HG03442 (cell line): ENCODE measurements at regions not wholly inside any gene's neighbourhood (a gene's known extent, or its start where the extent isn't known, plus 50 kb on each side); places are given as distances from the start of the nearest gene placed in this dataset.

ENCODE experiments used
- ATAC-seq: cut with Tn5 transposase; IDR thresholded peaks from one replicate; pipeline ENCODE4 v1.9.1; 2021; ENCODE audit warnings: mild to moderate bottlenecking, moderate library complexity; ENCODE audit not compliant: unreplicated experiment

DNA sequence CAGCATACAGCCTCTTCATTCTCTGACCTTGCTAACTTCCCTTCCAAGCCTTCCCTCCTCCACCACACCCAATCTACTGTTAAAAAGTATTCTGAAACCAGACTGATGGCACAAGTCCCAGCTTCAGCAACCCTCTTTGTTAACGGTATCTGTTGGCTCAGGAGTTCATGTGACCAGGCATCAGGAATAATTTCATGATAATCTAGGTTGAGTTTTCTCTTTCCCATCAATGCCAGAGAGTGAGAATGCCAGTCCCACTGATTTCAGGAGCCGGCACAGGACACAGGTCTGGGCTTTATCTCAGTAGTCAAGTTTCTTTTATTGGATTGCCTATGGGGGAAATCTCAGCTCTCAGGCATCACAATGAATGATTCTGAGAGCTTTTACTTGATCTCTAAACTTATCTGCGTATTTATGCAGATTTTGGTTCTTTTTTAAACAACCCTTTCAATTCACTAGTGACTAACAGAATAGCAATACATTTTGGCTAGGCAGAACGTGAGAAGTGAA, 231.0 kb upstream of the LYZL1 start:
- ATAC-seq, result no peak

DNA sequence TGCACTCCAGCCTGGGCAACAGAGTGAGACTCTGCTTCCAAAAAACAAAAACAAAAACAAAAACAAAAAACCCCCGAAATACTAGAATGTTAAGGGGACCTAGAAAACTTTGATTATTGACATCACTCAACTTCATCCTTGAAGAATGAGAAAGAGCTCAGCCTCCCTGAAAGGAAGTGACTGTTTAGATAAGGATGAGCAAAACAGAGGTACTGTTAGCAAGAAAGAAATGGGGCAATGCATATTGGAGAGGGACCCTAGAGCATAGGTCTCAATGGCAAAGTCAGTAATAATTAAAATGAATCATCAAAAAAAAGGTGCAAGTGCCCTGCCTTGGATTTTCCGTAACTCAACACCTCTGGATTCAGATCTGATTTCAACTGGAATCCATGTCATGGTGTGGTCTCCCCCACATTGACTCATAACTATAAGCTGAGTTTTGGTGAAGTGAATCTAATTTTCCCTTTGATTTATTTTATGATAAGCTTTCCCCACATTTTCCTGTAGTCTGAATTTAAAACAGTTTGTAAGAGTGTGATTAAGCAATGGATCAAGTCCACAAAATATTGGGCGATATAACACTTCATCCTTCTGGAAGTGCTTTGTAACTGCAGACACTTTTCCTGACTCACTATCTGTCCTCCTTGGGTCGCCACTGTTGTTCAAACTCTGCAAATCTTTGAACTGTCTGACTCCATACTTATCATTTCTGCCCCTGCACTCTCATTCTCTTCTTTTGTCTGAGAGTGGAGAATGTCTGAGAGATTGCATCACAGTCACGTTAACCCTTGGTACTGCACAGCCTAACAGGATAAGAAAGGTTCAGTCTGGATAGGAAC, 224.8 kb upstream of the LYZL1 start:
- no peak for ATAC-seq

DNA sequence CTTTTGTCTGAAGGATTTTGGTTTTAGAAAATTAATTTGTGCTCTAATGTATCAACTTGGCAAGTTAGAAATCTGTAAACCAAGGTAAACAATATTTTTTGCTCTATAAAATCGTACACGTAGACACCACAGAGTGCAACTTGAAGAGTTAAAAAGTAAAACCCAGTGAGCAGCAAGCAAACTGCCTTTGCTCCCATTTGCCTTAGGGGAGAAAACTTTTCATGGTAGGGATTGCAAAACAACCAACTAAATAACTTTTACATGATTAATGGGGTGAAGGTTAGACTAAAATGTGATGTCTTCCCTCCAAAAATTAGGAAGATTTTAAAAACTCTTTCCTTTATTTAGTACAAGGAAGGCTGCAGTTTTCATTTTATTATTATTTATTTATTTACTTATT, 224.2 kb upstream of the LYZL1 start:
- no peak for ATAC-seq

DNA sequence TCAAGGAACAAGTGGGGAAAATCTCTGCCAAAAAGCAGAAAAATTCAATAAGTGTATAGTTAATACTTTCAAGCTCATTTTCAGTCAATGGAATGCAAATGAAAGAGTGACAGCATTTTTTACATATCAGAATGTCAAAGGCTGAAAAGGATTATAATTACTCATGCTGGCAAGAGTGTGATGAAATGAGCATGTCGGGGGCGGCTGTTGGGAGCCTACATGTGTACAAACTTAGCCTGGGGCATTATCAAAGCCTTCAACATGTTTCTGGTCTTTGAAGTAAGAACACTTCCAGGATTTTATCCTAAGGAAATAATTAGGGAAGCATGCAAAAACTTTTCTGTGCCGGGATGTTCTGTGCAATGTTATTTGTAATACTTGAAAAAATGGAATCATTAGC, 221.7 kb upstream of the LYZL1 start:
- ATAC-seq, result no peak

DNA sequence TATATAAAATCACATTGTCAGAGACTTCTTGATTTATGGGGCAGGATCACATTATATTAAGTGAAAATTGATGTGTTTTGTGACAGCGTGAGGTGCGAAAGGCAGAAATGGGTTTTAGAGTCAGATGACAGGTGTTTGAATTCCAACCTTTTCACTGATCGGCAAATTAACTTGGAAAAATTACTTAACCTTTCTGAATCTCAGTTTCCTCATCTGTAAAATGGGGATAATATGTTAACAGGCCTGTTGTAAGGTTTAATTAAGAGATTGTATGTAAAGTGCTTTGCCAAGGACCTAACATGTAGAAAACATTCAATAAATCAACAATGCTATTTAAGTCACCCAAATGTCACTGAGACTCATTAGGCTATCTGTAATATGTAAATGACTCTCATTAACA, 221.2 kb upstream of the LYZL1 start:
- no peak for ATAC-seq

DNA sequence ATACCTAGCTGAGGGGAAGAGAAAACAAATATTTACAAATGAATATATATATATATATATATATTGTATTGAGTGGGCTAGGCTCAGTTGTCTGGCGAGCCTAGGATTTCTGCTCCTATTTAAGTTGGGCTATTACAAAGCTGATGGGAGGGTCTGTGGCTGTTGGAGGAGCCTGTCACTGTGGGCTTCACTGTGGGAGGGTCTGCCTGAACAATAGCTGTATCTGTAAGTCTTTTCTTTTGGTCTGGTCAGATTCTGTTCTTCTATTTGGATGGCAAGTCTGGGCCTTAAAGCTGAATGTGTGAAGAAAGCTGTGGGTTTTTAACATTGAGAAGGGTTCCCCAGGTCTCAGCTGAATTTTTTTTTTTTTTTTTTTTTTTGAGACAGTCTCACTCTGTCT, 220.6 kb upstream of the LYZL1 start:
- ATAC-seq, result no peak

DNA sequence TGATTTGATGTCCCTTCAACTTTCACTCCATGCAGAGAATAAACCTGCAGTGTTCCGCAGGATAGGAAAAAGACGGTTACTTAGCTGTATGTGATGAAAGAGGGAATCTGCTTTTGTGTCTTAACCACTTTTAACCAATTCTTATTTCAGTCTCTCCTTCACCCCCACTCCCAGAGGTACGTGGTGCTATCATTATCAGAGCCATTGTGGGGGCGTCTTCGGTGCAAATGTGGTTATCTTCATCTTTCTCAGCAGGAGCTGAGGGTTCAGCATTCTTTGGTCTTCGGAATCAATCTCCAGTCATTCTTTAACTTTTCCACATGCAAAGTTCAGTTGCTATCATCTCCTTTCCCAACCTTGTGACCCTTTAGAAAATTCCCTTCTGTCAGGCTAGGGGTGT, 219.9 kb upstream of the LYZL1 start:
- ATAC-seq, result no peak

DNA sequence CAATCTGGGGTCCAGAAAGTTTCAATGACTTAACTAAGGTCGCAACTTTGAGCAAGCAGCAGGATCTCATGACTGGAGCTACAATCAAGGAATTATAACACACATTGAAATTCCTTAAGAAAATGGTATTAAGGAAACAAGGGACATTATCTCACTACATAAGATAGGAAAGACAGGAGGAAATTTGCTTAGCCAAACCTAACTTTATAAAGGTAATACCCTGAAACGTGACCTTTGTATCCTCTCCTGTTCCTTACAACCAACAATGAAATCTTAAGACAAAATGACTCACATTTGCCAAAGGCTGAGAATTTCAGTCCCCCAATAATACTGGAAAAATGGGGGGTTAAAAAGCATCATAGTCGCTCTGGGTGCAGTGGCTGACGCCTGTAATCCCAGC, 218.9 kb upstream of the LYZL1 start:
- no peak for ATAC-seq

DNA sequence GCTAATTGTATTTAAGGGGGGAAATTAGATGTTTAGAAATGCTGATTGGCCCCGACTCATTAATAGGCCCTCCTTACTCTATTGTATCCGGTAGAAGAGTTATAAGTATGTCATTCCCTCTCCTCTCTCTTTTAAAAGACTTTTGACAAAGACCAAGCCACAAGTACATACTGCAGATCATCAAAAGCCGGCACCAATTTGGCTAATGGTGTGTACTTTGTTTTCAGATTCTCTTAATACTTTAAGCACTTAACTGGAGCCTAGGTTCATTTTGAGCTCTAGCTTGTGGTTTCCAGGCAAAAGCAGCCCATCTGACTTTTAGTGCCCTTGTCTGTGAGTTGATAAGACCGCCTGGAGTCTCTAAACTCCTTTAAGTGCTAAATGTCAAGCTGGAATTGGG, 210.0 kb upstream of the LYZL1 start:
- ATAC-seq, result no peak

DNA sequence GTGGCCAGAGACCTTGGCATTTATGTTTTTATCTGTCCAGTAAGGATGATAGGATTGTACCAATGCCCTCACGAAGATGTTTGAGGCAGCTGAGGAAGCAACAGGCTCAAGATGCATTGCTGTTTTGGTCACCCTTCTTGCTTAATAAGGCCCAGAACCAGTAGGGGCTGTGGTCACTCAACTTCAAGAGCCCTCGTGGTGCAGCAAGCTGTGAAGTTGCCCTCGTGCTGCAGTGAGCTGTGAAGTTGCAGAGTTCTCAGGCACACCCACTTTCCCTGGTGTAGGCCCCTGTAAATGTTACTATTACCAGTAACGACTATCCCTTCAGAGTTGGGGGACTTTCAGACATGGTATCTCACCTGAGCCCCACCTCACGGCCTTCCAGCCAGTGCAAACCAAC, 207.6 kb upstream of the LYZL1 start:
- ATAC-seq, result no peak

DNA sequence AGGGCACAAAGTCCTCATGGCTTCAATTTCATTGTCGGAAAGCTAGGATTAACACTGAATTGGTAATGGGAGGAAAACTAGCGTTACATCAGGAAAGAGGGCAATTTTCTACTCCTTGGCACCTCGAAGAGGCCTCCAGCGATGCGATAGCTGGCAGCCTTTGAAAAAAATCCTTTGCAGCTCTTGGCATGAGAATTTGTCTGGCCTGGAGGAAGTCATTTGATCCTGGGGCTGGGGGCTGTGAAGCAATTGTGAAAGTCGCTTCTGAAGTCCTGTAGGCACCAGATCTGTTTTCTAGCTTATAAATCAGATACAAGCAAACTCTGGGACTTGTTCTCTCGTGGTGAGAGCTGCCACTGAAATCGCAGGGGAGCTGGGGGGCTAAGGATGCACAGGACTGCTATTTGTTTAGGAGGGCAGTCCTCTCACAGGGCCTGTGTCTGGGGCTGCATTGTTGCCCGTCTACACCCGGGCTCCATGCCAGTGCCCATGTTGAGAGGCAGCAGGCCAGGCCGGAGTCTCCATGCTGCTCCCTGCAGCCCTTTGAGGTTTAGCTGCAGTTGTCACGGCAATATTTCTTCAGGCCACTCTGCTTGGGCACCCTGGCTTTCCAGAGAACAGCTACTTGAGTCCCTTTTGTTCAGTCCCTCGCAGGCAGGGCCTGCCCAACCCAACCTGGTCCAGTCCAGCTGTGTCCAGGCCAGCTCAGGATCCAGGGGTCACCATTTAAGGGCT, 206.8 kb upstream of the LYZL1 start:
- ATAC-seq, result no peak

DNA sequence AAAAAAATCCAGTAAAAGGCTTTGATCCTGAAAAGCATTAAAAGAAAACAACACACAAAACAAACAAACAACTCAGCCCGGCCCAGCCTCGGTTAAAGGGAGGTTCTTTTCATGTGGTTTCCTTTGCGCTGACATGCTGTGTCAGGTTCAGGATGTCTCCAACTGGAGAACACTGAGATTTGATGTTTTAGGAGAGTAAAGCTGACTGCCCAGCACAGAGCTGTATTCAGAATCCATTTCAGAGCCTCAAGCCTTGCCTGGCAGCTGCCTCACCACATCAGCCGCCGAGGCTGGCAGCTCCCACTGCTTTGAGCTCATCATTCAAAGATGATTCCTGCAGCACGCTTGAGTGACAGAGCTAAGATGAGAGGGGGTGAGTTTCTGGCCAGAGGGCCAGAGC, 205.8 kb upstream of the LYZL1 start:
- ATAC-seq, result no peak

DNA sequence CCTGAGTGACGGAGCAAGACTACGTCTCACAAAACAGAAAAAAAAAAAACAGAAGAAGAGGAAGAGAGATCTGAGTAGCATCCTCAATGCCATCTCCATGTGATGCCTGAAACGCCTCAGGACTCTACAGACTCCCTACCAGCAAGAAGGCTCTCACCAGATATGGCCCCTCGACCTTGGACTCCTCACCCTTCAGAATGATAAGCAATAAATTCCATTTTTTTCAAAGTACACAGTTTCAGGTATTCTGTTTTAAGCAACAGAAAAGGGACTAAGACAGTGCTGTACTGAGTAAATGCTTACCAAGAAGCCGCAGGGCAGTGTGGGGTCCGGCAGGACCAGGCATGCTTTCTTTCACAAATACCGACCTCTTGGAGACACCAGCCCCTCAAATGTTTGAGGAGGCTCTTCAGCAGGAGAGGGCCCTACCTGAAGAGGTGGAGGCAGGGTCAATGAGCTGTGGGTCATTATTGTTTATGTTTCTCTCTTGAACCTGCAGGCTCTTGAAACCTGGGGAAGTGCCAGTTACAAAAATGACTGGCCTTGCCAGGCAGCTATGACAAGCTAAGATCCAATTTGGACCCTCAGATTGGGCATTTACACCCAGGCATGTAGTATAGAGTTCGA, 204.1 kb upstream of the LYZL1 start:
- no peak for ATAC-seq

DNA sequence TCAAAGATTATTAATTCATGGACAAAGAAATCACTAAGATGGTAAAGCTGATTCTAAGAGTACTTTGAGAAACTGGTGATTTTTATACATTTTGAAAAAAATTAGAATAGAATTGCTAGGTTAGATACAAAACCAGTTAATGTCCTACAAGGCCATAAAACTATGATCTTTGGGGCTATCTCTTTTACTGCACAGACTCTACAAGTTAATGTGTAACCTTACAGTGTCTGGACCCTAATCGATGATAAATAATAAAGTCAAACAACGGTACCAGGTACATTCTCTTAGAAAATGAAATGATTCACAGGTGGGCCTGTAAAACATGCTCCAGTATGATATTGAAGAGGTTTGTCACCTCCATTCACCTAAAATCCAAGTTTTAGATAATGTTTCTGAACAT, 199.8 kb upstream of the LYZL1 start:
- ATAC-seq, result no peak

DNA sequence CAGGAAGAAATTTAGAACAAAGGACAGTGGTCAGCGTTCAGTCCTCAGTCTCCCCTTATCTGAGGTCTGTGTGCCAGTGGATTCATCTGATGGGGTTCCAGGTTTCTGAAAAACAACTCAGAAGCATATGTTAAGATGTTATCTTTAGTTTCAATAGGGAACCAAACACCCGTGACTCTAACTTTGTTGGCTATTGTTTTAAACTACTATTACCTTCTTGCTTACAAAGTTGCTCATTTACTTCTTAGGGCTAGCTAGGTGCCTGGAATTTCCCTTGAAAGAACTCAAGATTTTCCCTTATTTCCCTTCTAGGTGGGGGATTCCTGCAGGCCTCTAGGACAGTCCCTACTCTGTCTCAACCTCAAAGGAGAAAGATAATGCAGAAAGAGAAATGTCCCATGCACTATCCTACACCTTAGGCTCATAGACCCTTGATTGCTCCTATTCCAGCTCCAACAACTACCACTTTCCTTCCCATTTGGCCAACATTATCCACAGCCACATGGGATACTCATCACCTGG, 192.5 kb upstream of the LYZL1 start:
- ATAC-seq, result no peak

DNA sequence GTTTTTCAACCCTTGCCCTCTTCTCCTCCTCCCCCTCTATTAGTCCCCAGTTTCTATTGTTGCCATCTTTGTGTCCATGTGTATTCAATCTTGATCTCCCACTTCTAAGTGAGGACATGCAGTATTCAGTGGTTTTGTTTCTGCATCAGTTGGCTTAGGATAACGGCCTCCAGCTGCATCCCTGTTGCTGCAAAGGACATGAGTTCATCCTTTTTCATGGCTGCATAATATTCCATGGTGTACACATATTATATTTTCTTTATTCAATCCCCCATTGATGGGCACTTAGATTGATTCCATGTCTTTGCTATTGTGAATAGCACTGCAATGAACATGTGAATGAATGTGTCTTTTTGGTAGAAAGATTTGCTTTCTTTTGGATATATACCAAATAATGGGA, 190.4 kb upstream of the LYZL1 start:
- ATAC-seq, result no peak

DNA sequence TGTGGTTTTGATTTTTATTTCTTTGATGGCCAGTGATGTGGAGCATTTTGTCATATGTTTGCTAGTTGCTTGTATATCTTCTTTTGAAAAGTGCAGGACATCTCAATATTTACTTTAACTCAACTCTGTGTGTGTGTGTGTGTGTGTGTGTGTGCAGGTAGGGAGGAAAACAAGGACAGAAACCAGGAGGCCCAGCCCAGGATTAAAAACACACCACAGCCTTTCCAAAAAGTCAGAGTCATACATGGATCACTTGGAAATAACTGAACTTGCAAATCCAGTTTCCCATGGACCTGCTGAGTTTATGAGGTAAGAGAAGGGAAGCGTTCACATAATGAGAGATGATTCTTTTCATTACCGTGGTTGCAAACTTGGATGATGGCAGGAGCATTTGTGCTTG, 189.9 kb upstream of the LYZL1 start:
- ATAC-seq, result no peak

DNA sequence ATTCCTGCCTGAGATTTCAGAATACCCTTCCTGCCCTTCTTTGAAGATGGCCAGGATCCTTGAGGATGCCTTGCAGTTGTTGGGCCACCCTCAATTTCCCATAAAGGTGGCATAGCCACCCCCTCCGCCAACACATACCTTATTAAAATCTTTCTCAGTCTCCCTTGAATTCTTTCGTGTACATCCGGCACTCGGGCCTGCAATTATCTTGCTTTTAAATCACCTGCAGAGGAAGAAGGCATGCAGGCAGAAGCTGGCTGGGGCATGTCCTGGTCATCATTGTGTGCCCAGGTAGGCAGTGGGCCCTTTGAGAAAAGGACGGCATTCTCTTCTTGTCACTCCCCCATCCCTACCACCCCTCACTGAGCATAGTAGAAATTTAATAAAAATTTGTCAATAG, 189.5 kb upstream of the LYZL1 start:
- no peak for ATAC-seq

DNA sequence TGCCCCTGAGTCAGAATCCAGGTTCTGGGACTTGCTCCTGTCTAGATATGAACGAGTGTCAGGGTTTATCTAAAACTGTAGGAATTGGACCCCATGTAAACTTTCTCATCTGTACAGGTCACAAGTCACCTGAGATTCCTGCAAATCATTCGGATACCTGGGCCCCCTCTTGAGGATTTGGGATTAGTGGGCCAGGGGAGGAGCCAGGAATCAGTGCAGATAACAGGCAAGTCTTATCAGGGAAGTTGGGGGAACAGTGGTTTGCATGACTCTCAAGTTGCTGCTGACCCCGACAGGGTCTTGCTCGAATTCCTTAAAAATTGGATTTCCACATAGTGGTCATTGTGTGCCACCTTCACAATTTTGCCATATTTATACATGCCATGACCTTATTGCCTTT, 188.4 kb upstream of the LYZL1 start:
- no peak for ATAC-seq

DNA sequence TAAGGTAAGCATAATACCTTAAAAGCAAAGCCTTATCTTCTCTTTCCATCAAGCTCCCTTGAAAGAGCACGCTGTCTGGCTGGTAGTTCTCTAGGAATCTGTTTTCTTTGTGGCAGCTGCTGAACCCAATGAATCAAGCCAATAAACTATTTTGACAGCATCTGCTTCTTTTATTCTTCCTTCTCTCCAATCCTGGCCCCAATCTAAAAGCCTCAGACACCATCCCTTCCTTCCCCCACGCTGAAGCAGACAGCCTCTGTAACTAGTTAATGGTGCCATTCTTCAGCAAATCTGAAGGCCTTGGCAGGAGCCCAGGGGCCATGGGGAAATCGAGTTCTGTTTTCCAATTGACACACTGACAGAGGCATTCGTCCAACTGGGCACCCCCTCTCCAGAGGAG, 186.6 kb upstream of the LYZL1 start:
- no peak for ATAC-seq

DNA sequence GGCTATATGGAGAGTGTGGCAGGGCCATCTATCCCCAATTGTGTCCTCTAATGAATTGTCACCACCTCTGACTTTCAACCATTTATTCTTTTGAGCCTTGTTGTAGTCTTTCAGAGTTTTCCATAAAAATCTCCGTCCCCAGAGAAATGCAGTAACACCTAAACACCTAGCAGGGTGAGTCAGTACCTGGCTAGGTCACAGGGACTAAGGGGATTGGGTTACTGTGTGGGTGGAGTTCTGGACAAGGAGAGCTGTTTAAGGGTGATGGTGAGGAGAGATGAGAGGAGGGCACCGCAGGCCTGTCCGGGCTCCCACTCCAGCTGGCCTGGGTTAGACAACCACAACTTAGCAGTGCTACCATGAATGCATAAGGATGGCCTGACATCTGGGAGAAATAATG, 186.2 kb upstream of the LYZL1 start:
- no peak for ATAC-seq
